HepG2 (cell line): ENCODE measurements at regions not wholly inside any gene's neighbourhood (a gene's known extent, or its start where the extent isn't known, plus 50 kb on each side); places are given as distances from the start of the nearest gene placed in this dataset.

ENCODE experiments used
- CHD2 ChIP-seq: IDR thresholded peaks from 2 replicates; pipeline ENCODE4 v1.6.1; 2011; ENCODE audit warnings: low read depth, low read length, improper control_type of control experiment
- CTCF ChIP-seq: sonication (generic); formaldehyde crosslinking; IDR thresholded peaks from 2 replicates; pipeline ENCODE4 v1.5.0; 2020; ENCODE audit warnings: mild to moderate bottlenecking, missing genetic modification reagents, moderate library complexity
- EP300 ChIP-seq, 3 experiments: sonication (generic) in 1 of 3; formaldehyde crosslinking in 1 of 3; IDR thresholded peaks; 2 replicates each; pipeline versions ENCODE4 v1.5.1 to v1.6.1; 2011 to 2020; ENCODE audit warnings: low read depth in 2 of 3, low read length in 2 of 3, borderline replicate concordance in 1 of 3, improper control_type of control experiment in 1 of 3, mild to moderate bottlenecking in 1 of 3, missing genetic modification reagents in 1 of 3, moderate library complexity in 1 of 3
- FOXM1 ChIP-seq: sonication (generic); formaldehyde crosslinking; IDR thresholded peaks from 2 replicates; pipeline ENCODE4 v1.5.0; 2020; ENCODE audit warnings: missing genetic modification reagents
- POLR2A ChIP-seq, 2 experiments: IDR thresholded peaks; 2 replicates each; pipeline ENCODE4 v1.6.1; 2011; ENCODE audit warnings: low read depth in 2 of 2, low read length in 2 of 2, mild to moderate bottlenecking in 1 of 2, moderate library complexity in 1 of 2; ENCODE audit not compliant: insufficient read depth in 1 of 2
- POLR2AphosphoS5 ChIP-seq: IDR thresholded peaks from 2 replicates; pipeline ENCODE4 v1.6.1; 2012; ENCODE audit warnings: low read depth, low read length
- PRDM15 ChIP-seq: sonication (generic); formaldehyde crosslinking; IDR thresholded peaks from 2 replicates; pipeline ENCODE4 v1.4.0; 2020; ENCODE audit warnings: missing genetic modification reagents
- SIN3A ChIP-seq: IDR thresholded peaks from 2 replicates; pipeline ENCODE4 v1.6.1; 2011; ENCODE audit warnings: low read depth, mild to moderate bottlenecking, control low read depth, low read length, borderline replicate concordance
- USF2 ChIP-seq, 2 experiments: sonication (generic) in 1 of 2; formaldehyde crosslinking in 1 of 2; IDR thresholded peaks; 2 replicates each; pipeline versions ENCODE4 v1.5.1 to v1.6.1; 2011 to 2020; ENCODE audit warnings: borderline replicate concordance in 1 of 2, low read depth in 1 of 2, low read length in 1 of 2, mild to moderate bottlenecking in 1 of 2, missing genetic modification reagents in 1 of 2, moderate library complexity in 1 of 2
- ZNF740 ChIP-seq: sonication (generic); formaldehyde crosslinking; IDR thresholded peaks from 2 replicates; pipeline ENCODE4 v1.4.0; 2020; ENCODE audit warnings: missing genetic modification reagents

- TF ChIP-seq PRDM15 (CRISPR knock-in tag) (no peak), POLR2AphosphoS5 (no peak), EP300 (IDR thresholded peaks at IDR 0.05; ENCODE audit: low read depth in 2 of 2, low read length in 2 of 2) (no peak), EP300 (CRISPR knock-in tag; IDR thresholded peaks at IDR 0.05; ENCODE audit: borderline replicate concordance) (no peak), CTCF (CRISPR knock-in tag) (no peak), FOXM1 (CRISPR knock-in tag) (no peak), CHD2 (no peak), ZNF740 (no peak), POLR2A (IDR thresholded peaks at IDR 0.05; ENCODE audit: insufficient read depth in 1 of 2, low read depth in 2 of 2, low read length in 2 of 2) (no peak), USF2 (IDR thresholded peaks at IDR 0.05; ENCODE audit: low read depth, low read length) (no peak), USF2 (CRISPR knock-in tag; IDR thresholded peaks at IDR 0.05; ENCODE audit: borderline replicate concordance) (no peak), SIN3A (no peak)
Measured at GRCh38 chr9:12973710-12974109, 198.9 kb downstream of the LURAP1L start.
